Right atrium auricular region (tissue), 2 donors: ENCODE measurements at regions not wholly inside any gene's neighbourhood (a gene's known extent, or its start where the extent isn't known, plus 50 kb on each side); places are given as distances from the start of the nearest gene placed in this dataset.

Source experiments
- DNase-seq: peaks from one replicate; pipeline ENCODE4 v3.0.0-alpha.2; 2019; ENCODE audit warnings: low spot score
- H3K27ac ChIP-seq, 2 donors: fragments of 200-600 bp; sonication (generic); 1 replicate in 1 of 2; 2 replicates in 1 of 2; pipeline ENCODE4 v1.5.1; 2016 to 2019
- H3K27me3 ChIP-seq, 2 donors: fragments of 200-600 bp; sonication (generic); one replicate each; pipeline versions ENCODE4 v1.5.1 to v1.6.0; 2017 to 2019
- H3K36me3 ChIP-seq: fragments of 200-600 bp; sonication (generic); one replicate; pipeline ENCODE4 v1.5.1; 2016
- H3K4me1 ChIP-seq, 2 donors: fragments of 200-600 bp; sonication (generic); one replicate each; pipeline versions ENCODE4 v1.5.1 to v1.6.0; 2017 to 2019
- H3K4me3 ChIP-seq, 2 donors: fragments of 200-600 bp; sonication (generic); 1 replicate in 1 of 2; 2 replicates in 1 of 2; pipeline ENCODE4 v1.5.1; 2017 to 2019; ENCODE audit warnings: mild to moderate bottlenecking in 1 of 2, moderate library complexity in 1 of 2
- H3K9me3 ChIP-seq, 2 donors: fragments of 200-600 bp; sonication (generic); one replicate each; pipeline ENCODE4 v1.5.1; 2019
- TF ChIP-seq, protein P1 (sequence below), 2 donors: fragments of 200-600 bp; sonication (generic); IDR thresholded peaks; one replicate each; pipeline ENCODE4 v1.5.1; 2019; ENCODE audit warnings: antibody characterized with exemption in 2 of 2

- TF ChIP-seq, protein P1, sequence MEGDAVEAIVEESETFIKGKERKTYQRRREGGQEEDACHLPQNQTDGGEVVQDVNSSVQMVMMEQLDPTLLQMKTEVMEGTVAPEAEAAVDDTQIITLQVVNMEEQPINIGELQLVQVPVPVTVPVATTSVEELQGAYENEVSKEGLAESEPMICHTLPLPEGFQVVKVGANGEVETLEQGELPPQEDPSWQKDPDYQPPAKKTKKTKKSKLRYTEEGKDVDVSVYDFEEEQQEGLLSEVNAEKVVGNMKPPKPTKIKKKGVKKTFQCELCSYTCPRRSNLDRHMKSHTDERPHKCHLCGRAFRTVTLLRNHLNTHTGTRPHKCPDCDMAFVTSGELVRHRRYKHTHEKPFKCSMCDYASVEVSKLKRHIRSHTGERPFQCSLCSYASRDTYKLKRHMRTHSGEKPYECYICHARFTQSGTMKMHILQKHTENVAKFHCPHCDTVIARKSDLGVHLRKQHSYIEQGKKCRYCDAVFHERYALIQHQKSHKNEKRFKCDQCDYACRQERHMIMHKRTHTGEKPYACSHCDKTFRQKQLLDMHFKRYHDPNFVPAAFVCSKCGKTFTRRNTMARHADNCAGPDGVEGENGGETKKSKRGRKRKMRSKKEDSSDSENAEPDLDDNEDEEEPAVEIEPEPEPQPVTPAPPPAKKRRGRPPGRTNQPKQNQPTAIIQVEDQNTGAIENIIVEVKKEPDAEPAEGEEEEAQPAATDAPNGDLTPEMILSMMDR (IDR thresholded peaks at IDR 0.05): no peak
- no peak for DNase-seq
- no peaks in the 10 kb centered on the region for H3K27me3 ChIP-seq
- H3K4me1 ChIP-seq: no peaks in the 10 kb centered on the region
- H3K9me3 ChIP-seq: no peaks in the 10 kb centered on the region
- no peak overlapping the region for H3K27ac ChIP-seq
- H3K4me3 ChIP-seq: no peak overlapping the region
- no peaks in the 10 kb centered on the region for H3K36me3 ChIP-seq
These were observed 1226.1 kb downstream of the NCAM2 start for GRCh38 chr21:22224261-22224660.

DNA sequence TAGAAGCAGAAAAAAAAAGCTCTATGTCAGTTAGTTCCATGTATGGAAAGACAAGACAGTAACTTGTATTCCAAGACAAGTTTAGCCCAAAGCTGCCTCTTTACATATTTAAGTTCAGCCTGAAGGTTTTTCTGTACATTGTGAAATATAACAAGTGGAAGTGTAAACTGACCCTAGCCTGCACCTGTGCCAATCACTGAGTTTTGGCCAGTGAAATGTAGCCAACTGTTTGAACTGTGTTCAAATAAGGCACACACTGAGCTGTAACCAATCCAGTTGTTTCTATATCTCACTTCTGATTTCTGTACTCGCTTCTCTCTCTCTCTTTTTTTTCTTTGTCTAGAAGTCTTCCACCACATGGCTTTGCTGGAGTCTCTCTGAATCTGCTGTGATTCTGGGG lies 1227.1 kb downstream of the NCAM2 start:
- H3K27ac ChIP-seq: no peak overlapping the region
- no peak for DNase-seq

GRCh38 chr21:22231013-22231412 lies 1232.8 kb downstream of the NCAM2 start:
- H3K27me3 ChIP-seq: no peaks in the 10 kb centered on the region
- DNase-seq: no peak
- H3K4me3 ChIP-seq: no peak overlapping the region
- H3K27ac ChIP-seq: no peak overlapping the region
- TF ChIP-seq, protein P1 (IDR thresholded peaks at IDR 0.05): no peak
- no peaks in the 10 kb centered on the region for H3K9me3 ChIP-seq
- no peaks in the 10 kb centered on the region for H3K4me1 ChIP-seq
- no peaks in the 10 kb centered on the region for H3K36me3 ChIP-seq

More for the DNA sequence above, 1227.1 kb downstream of the NCAM2 start:
- TF ChIP-seq, protein P1 (IDR thresholded peaks at IDR 0.05): no peak
- Histone ChIP-seq H3K4me1 (no peaks in the 10 kb centered on the region), H3K36me3 (no peaks in the 10 kb centered on the region), H3K9me3 (no peaks in the 10 kb centered on the region), H3K27me3 (no peaks in the 10 kb centered on the region), H3K4me3 (no peak overlapping the region)

- Histone ChIP-seq H3K9me3 (no peaks in the 10 kb centered on the region), H3K27ac (no peak overlapping the region), H3K4me1 (no peaks in the 10 kb centered on the region), H3K4me3 (no peak overlapping the region), H3K36me3 (no peaks in the 10 kb centered on the region), H3K27me3 (no peaks in the 10 kb centered on the region)
- TF ChIP-seq, protein P1 (IDR thresholded peaks at IDR 0.05): no peak
- DNase-seq: no peak
These were observed 1237.8 kb downstream of the NCAM2 start for GRCh38 chr21:22235866-22236590.

- Histone ChIP-seq H3K9me3 (no peaks in the 10 kb centered on the region), H3K4me3 (no peak overlapping the region), H3K36me3 (no peaks in the 10 kb centered on the region), H3K27me3 (no peaks in the 10 kb centered on the region), H3K27ac (no peak overlapping the region), H3K4me1 (no peaks in the 10 kb centered on the region)
- DNase-seq: no peak
- TF ChIP-seq, protein P1 (IDR thresholded peaks at IDR 0.05): no peak
These were observed 1246.3 kb downstream of the NCAM2 start for GRCh38 chr21:22244516-22244915.

DNA sequence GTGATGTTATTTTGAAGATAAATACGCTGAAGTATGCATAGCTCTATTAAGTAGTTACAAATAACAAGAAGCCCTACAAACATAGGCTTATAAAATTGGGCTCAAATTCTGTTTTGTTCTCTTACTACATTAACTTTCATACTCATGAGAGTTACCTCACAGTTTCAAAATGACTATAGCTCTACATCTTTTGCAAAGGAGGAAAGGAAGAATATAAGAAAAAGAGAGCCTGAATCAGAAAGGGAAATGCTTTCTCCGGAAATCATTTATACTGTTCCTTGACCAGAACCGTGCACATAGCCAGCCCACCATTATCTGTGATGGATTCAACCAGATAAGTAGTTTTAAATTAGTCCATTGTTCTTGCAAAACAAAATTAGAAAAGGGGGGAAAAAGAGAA lies 1252.1 kb downstream of the NCAM2 start:
- no peak for DNase-seq
- Histone ChIP-seq H3K4me3 (no peak overlapping the region), H3K27ac (no peak overlapping the region), H3K27me3 (no peaks in the 10 kb centered on the region), H3K9me3 (no peaks in the 10 kb centered on the region), H3K4me1 (no peaks in the 10 kb centered on the region), H3K36me3 (no peaks in the 10 kb centered on the region)
- TF ChIP-seq, protein P1 (IDR thresholded peaks at IDR 0.05): no peak
